SK-N-MC (cell line): ENCODE measurements at regions not wholly inside any gene's neighbourhood (a gene's known extent, or its start where the extent isn't known, plus 50 kb on each side); places are given as distances from the start of the nearest gene placed in this dataset.

Source experiments
- DNase-seq: peaks from one replicate; pipeline ENCODE4 v3.0.0-alpha.2; 2011; ENCODE audit warnings: low read depth, low spot score
- H3K27ac ChIP-seq: fragments of 200-600 bp; sonication (generic); 2 replicates; pipeline ENCODE4 v1.5.1; 2016; ENCODE audit warnings: mixed run types
- H3K36me3 ChIP-seq: fragments of 200-600 bp; sonication (generic); 2 replicates; pipeline ENCODE4 v1.6.1; 2017; ENCODE audit warnings: antibody characterized with exemption, low read length, mixed read lengths; ENCODE audit not compliant: insufficient read depth
- H3K4me3 ChIP-seq: fragments of 200-600 bp; sonication (generic); 2 replicates; pipeline ENCODE4 v1.5.1; 2016
- H3K9ac ChIP-seq: fragments of 200-600 bp; sonication (generic); 2 replicates; pipeline ENCODE4 v1.8.0; 2017; ENCODE audit warnings: mixed run types, mixed read lengths; ENCODE audit not compliant: insufficient read length
- H3K9me3 ChIP-seq: fragments of 200-600 bp; sonication (generic); 2 replicates; pipeline ENCODE4 v1.6.1; 2017; ENCODE audit warnings: low read depth, mild to moderate bottlenecking, antibody characterized with exemption, low read length, moderate library complexity, mixed read lengths
- EZH2 ChIP-seq: fragments of 200-600 bp; sonication (generic); IDR thresholded peaks from one replicate; pipeline ENCODE4 v1.6.1; 2017; ENCODE audit warnings: antibody characterized with exemption
- FOXP2 ChIP-seq: optimal IDR thresholded peaks from 2 replicates; pipeline ENCODE3; 2011; ENCODE audit warnings: mild to moderate bottlenecking, moderate library complexity; ENCODE audit not compliant: insufficient read depth; ENCODE audit errors: extremely low read length, control extremely low read depth
- POLR2AphosphoS5 ChIP-seq: IDR thresholded peaks from 2 replicates; pipeline ENCODE4 v1.6.1; 2012; ENCODE audit warnings: mild to moderate bottlenecking, low read depth, low read length, borderline replicate concordance

DNA sequence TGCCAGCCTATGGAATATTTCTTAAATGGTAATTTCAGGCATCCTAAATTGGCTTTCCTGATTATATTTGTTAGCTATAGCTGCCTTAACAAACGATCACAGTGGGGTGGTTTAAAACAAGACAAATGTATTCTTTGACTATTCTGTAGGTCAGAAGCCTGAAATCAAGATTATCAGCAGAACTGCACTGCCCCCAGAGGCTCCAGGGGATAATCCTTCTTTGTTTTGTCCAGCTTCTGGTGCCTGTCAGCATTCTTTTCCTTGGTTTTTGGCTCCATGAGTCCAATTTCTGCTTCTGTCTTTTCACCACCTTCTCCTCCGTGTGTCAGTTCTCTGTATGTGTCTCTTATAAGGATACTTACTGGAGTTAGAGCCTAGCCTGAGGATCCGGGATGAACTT lies 1282.2 kb upstream of the USP15 start:
- Histone ChIP-seq H3K36me3 (no peaks in the 10 kb centered on the region), H3K4me3 (no peak overlapping the region), H3K27ac (no peak overlapping the region), H3K9me3 (no peaks in the 10 kb centered on the region), H3K9ac (no peak overlapping the region)
- TF ChIP-seq FOXP2 (no peak), POLR2AphosphoS5 (no peak), EZH2 (no peak)
- no peak for DNase-seq

GRCh38 chr12:60980558-60980957 lies 1279.6 kb upstream of the USP15 start:
- H3K9me3 ChIP-seq = no peaks in the 10 kb centered on the region
- H3K36me3 ChIP-seq = no peaks in the 10 kb centered on the region
- no peak overlapping the region for H3K4me3 ChIP-seq
- H3K27ac ChIP-seq = no peak overlapping the region
- H3K9ac ChIP-seq = no peak overlapping the region
- no peak for DNase-seq
- no peak for TF ChIP-seq EZH2
- no peak for TF ChIP-seq FOXP2
- TF ChIP-seq POLR2AphosphoS5 = no peak

- H3K36me3 ChIP-seq = no peaks in the 10 kb centered on the region
- no peak overlapping the region for H3K4me3 ChIP-seq
- no peak for DNase-seq
- H3K9ac ChIP-seq = no peak overlapping the region
- no peak for TF ChIP-seq POLR2AphosphoS5
- TF ChIP-seq EZH2 = no peak
- no peak for TF ChIP-seq FOXP2
- no peak overlapping the region for H3K27ac ChIP-seq
- H3K9me3 ChIP-seq = no peaks in the 10 kb centered on the region
Measured at GRCh38 chr12:60981473-60981872, 1278.7 kb upstream of the USP15 start.

- DNase-seq = no peak
- Histone ChIP-seq H3K27ac (no peak overlapping the region), H3K36me3 (no peaks in the 10 kb centered on the region), H3K9me3 (no peaks in the 10 kb centered on the region), H3K9ac (no peak overlapping the region), H3K4me3 (no peak overlapping the region)
- TF ChIP-seq EZH2 (no peak), POLR2AphosphoS5 (no peak), FOXP2 (no peak)
Measured at GRCh38 chr12:60992087-60992486, 1268.1 kb upstream of the USP15 start.

- no peaks in the 10 kb centered on the region for H3K9me3 ChIP-seq
- DNase-seq = no peak
- TF ChIP-seq EZH2 = no peak
- no peak for TF ChIP-seq FOXP2
- no peak for TF ChIP-seq POLR2AphosphoS5
- no peak overlapping the region for H3K4me3 ChIP-seq
- H3K27ac ChIP-seq = no peak overlapping the region
- no peaks in the 10 kb centered on the region for H3K36me3 ChIP-seq
- no peak overlapping the region for H3K9ac ChIP-seq
Measured at GRCh38 chr12:60995256-60995825, 1264.9 kb upstream of the USP15 start.

GRCh38 chr12:60997869-60998378 lies 1262.3 kb upstream of the USP15 start:
- H3K36me3 ChIP-seq = no peaks in the 10 kb centered on the region

GRCh38 chr12:61009192-61009591 lies 1251.0 kb upstream of the USP15 start:
- TF ChIP-seq POLR2AphosphoS5 (peak; percentile 32; the same call in 1 of the 2 replicates), EZH2 (no peak), FOXP2 (no peak)
- DNase-seq = peak; percentile 90
- Histone ChIP-seq H3K27ac (peak overlapping the region; percentile 72), H3K4me3 (peak overlapping the region; percentile 53), H3K9me3 (no peaks in the 10 kb centered on the region), H3K36me3 (no peaks in the 10 kb centered on the region), H3K9ac (no peak overlapping the region)

More at GRCh38 chr12:60997869-60998378, 1262.3 kb upstream of the USP15 start:
- Histone ChIP-seq H3K9ac (no peak overlapping the region), H3K9me3 (no peaks in the 10 kb centered on the region), H3K4me3 (no peak overlapping the region), H3K27ac (peak overlapping the region; percentile 63; the same call in 1 of the 2 replicates)
- no peak for DNase-seq
- TF ChIP-seq EZH2 (no peak), FOXP2 (no peak), POLR2AphosphoS5 (no peak)

DNA sequence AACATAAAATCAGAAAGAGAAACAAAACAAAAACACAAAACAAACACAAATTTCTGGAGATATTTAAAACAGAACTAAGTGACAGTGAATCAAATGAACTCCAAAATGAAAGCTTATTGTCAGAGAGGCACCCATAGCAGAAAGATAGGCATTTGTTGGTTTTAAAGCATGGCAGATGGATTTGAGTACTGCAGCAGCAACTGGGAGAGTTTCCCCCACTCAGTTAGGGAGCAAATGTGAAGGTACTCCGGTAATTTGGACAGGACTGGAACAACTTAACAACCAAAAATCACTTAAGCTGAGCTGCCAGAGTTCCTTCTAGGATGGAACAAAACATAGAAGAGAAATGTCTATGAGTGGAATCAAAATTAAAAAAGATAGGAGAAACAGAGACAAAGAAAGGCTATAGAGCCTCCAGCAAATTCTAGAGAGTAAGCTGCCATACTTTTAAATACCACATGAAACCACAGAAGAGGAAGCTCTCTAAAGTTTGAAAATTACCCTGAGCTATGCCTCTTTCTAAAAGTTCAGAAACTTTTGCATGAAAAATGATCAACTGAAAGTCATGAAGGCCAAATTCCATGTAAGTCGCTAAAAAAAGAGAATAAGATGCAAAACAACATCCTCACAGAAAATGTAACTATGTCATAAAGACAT lies 1248.3 kb upstream of the USP15 start:
- Histone ChIP-seq H3K36me3 (no peaks in the 10 kb centered on the region), H3K4me3 (peak overlapping the region; percentile 46), H3K27ac (peak overlapping the region; percentile 85), H3K9me3 (no peaks in the 10 kb centered on the region), H3K9ac (no peak overlapping the region)
- no peak for TF ChIP-seq FOXP2
- no peak for TF ChIP-seq POLR2AphosphoS5
- no peak for TF ChIP-seq EZH2
- peak; percentile 34 for DNase-seq

GRCh38 chr12:61018571-61018970 lies 1241.6 kb upstream of the USP15 start:
- no peaks in the 10 kb centered on the region for H3K36me3 ChIP-seq
- no peaks in the 10 kb centered on the region for H3K9me3 ChIP-seq
- H3K27ac ChIP-seq = no peak overlapping the region
- H3K9ac ChIP-seq = no peak overlapping the region
- DNase-seq = no peak
- no peak for TF ChIP-seq FOXP2
- no peak for TF ChIP-seq POLR2AphosphoS5
- no peak for TF ChIP-seq EZH2
- no peak overlapping the region for H3K4me3 ChIP-seq
